Fibroblast of lung (primary cell): ENCODE measurements at regions not wholly inside any gene's neighbourhood (a gene's known extent, or its start where the extent isn't known, plus 50 kb on each side); places are given as distances from the start of the nearest gene placed in this dataset.
"Not testable (repeated sequence)": the region's sequence is repeated elsewhere in the genome, so short reads cannot be mapped to it uniquely, and the experiment has no call there.

ENCODE experiments used
- DNase-seq, 2 donors: peaks; one replicate each; pipeline versions ENCODE4 v3.0.0 to v3.0.0-alpha.2; 2010; ENCODE audit warnings: low read depth in 2 of 2
- H2AFZ ChIP-seq: 2 replicates; pipeline ENCODE4 v1.5.1; 2012; ENCODE audit warnings: low read length, control low read depth, inconsistent platforms
- H3K27ac ChIP-seq: 2 replicates; pipeline ENCODE4 v1.5.1; 2011; ENCODE audit warnings: low read length, control low read depth; ENCODE audit not compliant: insufficient read depth
- H3K27me3 ChIP-seq: 2 replicates; pipeline ENCODE4 v1.5.1; 2011; ENCODE audit warnings: mild to moderate bottlenecking, low read length; ENCODE audit not compliant: control insufficient read depth, insufficient read depth
- H3K36me3 ChIP-seq: 2 replicates; pipeline ENCODE4 v1.5.1; 2011; ENCODE audit warnings: low read length; ENCODE audit not compliant: control insufficient read depth, insufficient read depth
- H3K4me1 ChIP-seq: 2 replicates; pipeline ENCODE4 v1.5.1; 2011; ENCODE audit warnings: low read length; ENCODE audit not compliant: control insufficient read depth, insufficient read depth; ENCODE audit errors: extremely low read depth
- H3K4me2 ChIP-seq: 2 replicates; pipeline ENCODE4 v1.5.1; 2011; ENCODE audit warnings: low read length, control low read depth; ENCODE audit not compliant: insufficient read depth; ENCODE audit errors: extremely low read depth
- H3K4me3 ChIP-seq, 4 experiments: fragments of 200-600 bp in 1 of 4; sonication (generic) in 1 of 4; replicated peaks in 1 of 4; 2 replicates each; pipeline ENCODE4 v1.5.1; 2011 to 2016; ENCODE audit warnings: low read length in 4 of 4, low read depth in 3 of 4, mild to moderate bottlenecking in 3 of 4, control low read depth in 2 of 4, inconsistent platforms in 1 of 4, mixed read lengths in 1 of 4; ENCODE audit not compliant: insufficient read depth in 1 of 4; ENCODE audit errors: control extremely low read depth in 1 of 4
- H3K79me2 ChIP-seq: 2 replicates; pipeline ENCODE4 v1.5.1; 2012; ENCODE audit warnings: mild to moderate bottlenecking, low read length, inconsistent platforms; ENCODE audit not compliant: control insufficient read depth, insufficient read depth
- H3K9ac ChIP-seq: 2 replicates; pipeline ENCODE4 v1.5.1; 2011; ENCODE audit warnings: mild to moderate bottlenecking, low read length, control low read depth; ENCODE audit not compliant: insufficient read depth
- H3K9me3 ChIP-seq: 2 replicates; pipeline ENCODE4 v1.5.1; 2012; ENCODE audit warnings: low read depth, low read length; ENCODE audit not compliant: control insufficient read depth, insufficient read depth
- H4K20me1 ChIP-seq: 2 replicates; pipeline ENCODE4 v1.5.1; 2011; ENCODE audit warnings: low read length; ENCODE audit not compliant: control insufficient read depth, insufficient read depth; ENCODE audit errors: extremely low read depth
- CTCF ChIP-seq, 2 donors: IDR thresholded peaks in 1 of 2; conservative IDR thresholded peaks in 1 of 2; 1 replicate in 1 of 2; 2 replicates in 1 of 2; pipeline ENCODE4 v1.5.1; 2011 to 2012; ENCODE audit warnings: low read length in 2 of 2, control low read depth in 1 of 2, inconsistent platforms in 1 of 2, low read depth in 1 of 2, mild to moderate bottlenecking in 1 of 2
- EZH2 ChIP-seq: IDR thresholded peaks from 2 replicates; pipeline ENCODE4 v1.5.1; 2012; ENCODE audit warnings: low read length, control low read depth, mild to moderate bottlenecking; ENCODE audit errors: missing control alignments

GRCh38 chr3:160099834-160100233, 111.2 kb downstream of the IL12A start:
- H3K4me2 ChIP-seq, result no peak overlapping the region
- no peaks in the 10 kb centered on the region for H3K4me1 ChIP-seq
- H3K27ac ChIP-seq, result no peak overlapping the region
- no peaks in the 10 kb centered on the region for H4K20me1 ChIP-seq
- H3K79me2 ChIP-seq, result no peaks in the 10 kb centered on the region
- TF ChIP-seq EZH2 (no peak), CTCF (conservative IDR thresholded peaks at IDR 0.05 in 1 of 2, IDR thresholded peaks at IDR 0.05 in 1 of 2; ENCODE audit: low read depth in 1 of 2, low read length in 2 of 2) (no peak)
- H3K9me3 ChIP-seq, result no peaks in the 10 kb centered on the region
- H3K27me3 ChIP-seq, result no peaks in the 10 kb centered on the region
- H3K9ac ChIP-seq, result no peak overlapping the region
- H3K36me3 ChIP-seq, result no peaks in the 10 kb centered on the region
- DNase-seq, result no peak
- no peak overlapping the region for H3K4me3 ChIP-seq
- H2AFZ ChIP-seq, result no peak overlapping the region

- TF ChIP-seq CTCF (conservative IDR thresholded peaks at IDR 0.05 in 1 of 2, IDR thresholded peaks at IDR 0.05 in 1 of 2; ENCODE audit: low read depth in 1 of 2, low read length in 2 of 2) (no peak), EZH2 (no peak)
- H3K27ac ChIP-seq, result no peak overlapping the region
- H3K79me2 ChIP-seq, result no peaks in the 10 kb centered on the region
- no peak for DNase-seq
- H3K4me1 ChIP-seq, result no peaks in the 10 kb centered on the region
- no peak overlapping the region for H3K4me2 ChIP-seq
- H3K27me3 ChIP-seq, result no peaks in the 10 kb centered on the region
- H4K20me1 ChIP-seq, result no peaks in the 10 kb centered on the region
- H3K9ac ChIP-seq, result no peak overlapping the region
- no peak overlapping the region for H3K4me3 ChIP-seq
- no peak overlapping the region for H2AFZ ChIP-seq
- no peaks in the 10 kb centered on the region for H3K36me3 ChIP-seq
- no peaks in the 10 kb centered on the region for H3K9me3 ChIP-seq
Measured at GRCh38 chr3:160100610-160101009, 112.0 kb downstream of the IL12A start.

- not testable (repeated sequence) for H4K20me1 ChIP-seq, H3K4me1 ChIP-seq, H3K79me2 ChIP-seq, H2AFZ ChIP-seq, H3K4me3 ChIP-seq, H3K27ac ChIP-seq, H3K4me2 ChIP-seq, H3K36me3 ChIP-seq, H3K27me3 ChIP-seq, H3K9me3 ChIP-seq, H3K9ac ChIP-seq, DNase-seq
Measured at GRCh38 chr3:160102001-160102400, 113.4 kb downstream of the IL12A start.

- no peaks in the 10 kb centered on the region for H4K20me1 ChIP-seq
- H3K27me3 ChIP-seq, result no peaks in the 10 kb centered on the region
- TF ChIP-seq CTCF (conservative IDR thresholded peaks at IDR 0.05 in 1 of 2, IDR thresholded peaks at IDR 0.05 in 1 of 2; ENCODE audit: low read depth in 1 of 2, low read length in 2 of 2) (no peak), EZH2 (no peak)
- no peaks in the 10 kb centered on the region for H3K9me3 ChIP-seq
- H3K4me3 ChIP-seq, result no peak overlapping the region
- H3K4me1 ChIP-seq, result no peaks in the 10 kb centered on the region
- H2AFZ ChIP-seq, result no peak overlapping the region
- no peaks in the 10 kb centered on the region for H3K79me2 ChIP-seq
- no peaks in the 10 kb centered on the region for H3K36me3 ChIP-seq
- no peak overlapping the region for H3K9ac ChIP-seq
- no peak overlapping the region for H3K27ac ChIP-seq
- no peak for DNase-seq
- no peak overlapping the region for H3K4me2 ChIP-seq
Measured at GRCh38 chr3:160103397-160103796, 114.8 kb downstream of the IL12A start.
